Neuronal stem cell (in vitro differentiated cells): ENCODE measurements at regions not wholly inside any gene's neighbourhood (a gene's known extent, or its start where the extent isn't known, plus 50 kb on each side); places are given as distances from the start of the nearest gene placed in this dataset.

Experiments used
- DNase-seq: peaks from one replicate; pipeline ENCODE4 v3.0.0-alpha.2; 2013; ENCODE audit warnings: low spot score
- H2AFZ ChIP-seq: one replicate; pipeline ENCODE4 v1.6.1; 2013; ENCODE audit warnings: mild to moderate bottlenecking, low read length, inconsistent platforms
- H2AK5ac ChIP-seq: 2 replicates; pipeline ENCODE4 v1.6.1; 2013; ENCODE audit warnings: low read depth, mild to moderate bottlenecking, inconsistent platforms, low read length, moderate library complexity, mixed read lengths
- H2BK120ac ChIP-seq: 2 replicates; pipeline ENCODE4 v1.6.1; 2013; ENCODE audit warnings: low read depth, mild to moderate bottlenecking, inconsistent platforms, low read length, moderate library complexity, mixed read lengths
- H2BK12ac ChIP-seq: one replicate; pipeline ENCODE4 v1.6.1; 2013; ENCODE audit warnings: low read length, inconsistent platforms
- H2BK15ac ChIP-seq: 2 replicates; pipeline ENCODE4 v1.6.1; 2013; ENCODE audit warnings: mild to moderate bottlenecking, low read length, inconsistent platforms, mixed read lengths
- H2BK5ac ChIP-seq: one replicate; pipeline ENCODE4 v1.6.1; 2013; ENCODE audit warnings: inconsistent platforms, mild to moderate bottlenecking, low read length, moderate library complexity
- H3K14ac ChIP-seq: one replicate; pipeline ENCODE4 v1.6.1; 2013; ENCODE audit warnings: low read length, inconsistent platforms
- H3K18ac ChIP-seq: 2 replicates; pipeline ENCODE4 v1.6.1; 2013; ENCODE audit warnings: low read length, inconsistent platforms
- H3K23ac ChIP-seq: 2 replicates; pipeline ENCODE4 v1.6.1; 2013; ENCODE audit warnings: low read depth, mild to moderate bottlenecking, mixed read lengths, low read length, inconsistent platforms; ENCODE audit not compliant: poor library complexity
- H3K27ac ChIP-seq: replicated peaks from 3 replicates; pipeline ENCODE4 v1.5.1; 2013; ENCODE audit warnings: low read length, inconsistent platforms
- H3K27me3 ChIP-seq, 3 experiments: 2 replicates each; pipeline ENCODE4 v1.6.1; 2013; ENCODE audit warnings: low read length in 3 of 3, mild to moderate bottlenecking in 2 of 3, inconsistent platforms in 1 of 3, low read depth in 1 of 3, mixed read lengths in 1 of 3, moderate library complexity in 1 of 3; ENCODE audit not compliant: control insufficient read depth in 3 of 3, insufficient read depth in 3 of 3
- H3K36me3 ChIP-seq, 2 donors: replicated peaks in 1 of 2; 2 replicates each; pipeline ENCODE4 v1.6.1; 2013; ENCODE audit warnings: low read length in 2 of 2; ENCODE audit not compliant: control insufficient read depth in 2 of 2, insufficient read depth in 2 of 2
- H3K4ac ChIP-seq: 2 replicates; pipeline ENCODE4 v1.6.1; 2013; ENCODE audit warnings: inconsistent platforms, mild to moderate bottlenecking, low read length, moderate library complexity
- H3K4me1 ChIP-seq, 2 donors: 1 replicate in 1 of 2; 2 replicates in 1 of 2; pipeline ENCODE4 v1.6.1; 2013; ENCODE audit warnings: low read length in 2 of 2, low read depth in 1 of 2; ENCODE audit not compliant: control insufficient read depth in 2 of 2, insufficient read depth in 1 of 2
- H3K4me2 ChIP-seq: one replicate; pipeline ENCODE4 v1.6.1; 2013; ENCODE audit warnings: mild to moderate bottlenecking, low read length, inconsistent platforms; ENCODE audit not compliant: insufficient read depth, poor library complexity, severe bottlenecking
- H3K4me3 ChIP-seq, 2 donors: 2 replicates each; pipeline ENCODE4 v1.5.1; 2013; ENCODE audit warnings: low read length in 2 of 2, mild to moderate bottlenecking in 2 of 2, inconsistent platforms in 1 of 2, moderate library complexity in 1 of 2
- H3K79me1 ChIP-seq: one replicate; pipeline ENCODE4 v1.6.1; 2013; ENCODE audit warnings: low read depth, mild to moderate bottlenecking, inconsistent platforms, low read length, moderate library complexity
- H3K9ac ChIP-seq: one replicate; pipeline ENCODE4 v1.6.1; 2013; ENCODE audit warnings: mild to moderate bottlenecking, low read depth, low read length, inconsistent platforms; ENCODE audit not compliant: poor library complexity
- H3K9me3 ChIP-seq, 2 donors: replicated peaks in 1 of 2; 2 replicates each; pipeline versions ENCODE3 to v1.6.1; 2013; ENCODE audit warnings: low read length in 2 of 2, mild to moderate bottlenecking in 2 of 2, inconsistent platforms in 1 of 2, low read depth in 1 of 2, mixed read lengths in 1 of 2, moderate library complexity in 1 of 2; ENCODE audit not compliant: control insufficient read depth in 2 of 2, insufficient read depth in 1 of 2
- H4K8ac ChIP-seq: one replicate; pipeline ENCODE4 v1.6.1; 2013; ENCODE audit warnings: low read depth, mild to moderate bottlenecking, inconsistent platforms, low read length, moderate library complexity
- H4K91ac ChIP-seq: one replicate; pipeline ENCODE4 v1.6.1; 2013; ENCODE audit warnings: low read length, low read depth, mild to moderate bottlenecking, inconsistent platforms; ENCODE audit not compliant: poor library complexity
- WGBS, 2 donors: extraction: QIAGEN DNeasy Blood & Tissue Kit; methylation state at CpG; one replicate each; pipeline ENCODE4 v1.1.7; 2013; ENCODE audit warnings: missing lambda C conversion rate in 2 of 2, mixed read lengths in 1 of 2; ENCODE audit not compliant: insufficient read length in 2 of 2, insufficient replicate concordance in 1 of 2; ENCODE audit errors: extremely low coverage in 2 of 2; 5-methylcytosine and 5-hydroxymethylcytosine counted together

DNA sequence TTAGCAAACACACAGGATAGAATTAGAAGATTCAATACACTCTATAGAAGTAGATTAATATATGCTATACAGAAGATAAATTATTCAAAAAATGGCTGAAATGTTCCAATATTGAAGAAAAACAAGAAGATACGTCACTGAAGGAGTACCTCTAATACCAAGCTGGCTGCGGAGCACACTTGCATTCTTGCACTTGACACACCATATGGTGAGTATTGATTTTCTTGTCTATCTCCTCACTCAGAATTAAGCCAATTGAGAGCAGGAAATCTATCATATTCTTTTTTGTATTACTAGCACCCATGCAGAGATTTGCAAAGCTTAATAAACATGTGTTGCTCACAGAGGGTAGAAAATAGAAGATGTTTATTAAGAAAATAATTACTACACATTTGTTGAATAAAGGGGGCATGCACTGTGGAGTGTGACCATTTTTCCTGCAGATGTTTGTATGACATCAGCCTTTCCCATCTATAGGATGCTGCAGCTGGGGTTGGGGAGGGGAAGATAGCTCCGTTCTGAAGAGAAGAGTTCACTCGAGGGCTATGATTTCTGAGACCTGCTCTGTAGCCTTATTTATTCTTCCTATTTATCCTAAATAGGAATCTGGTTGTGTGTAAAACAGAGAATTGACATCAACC is 318.1 kb downstream of the HHIPL2 start:
- Histone ChIP-seq H3K27me3 (no peaks in the 10 kb centered on the region), H3K14ac (no peak overlapping the region), H4K91ac (no peak overlapping the region), H3K23ac (no peak overlapping the region), H4K8ac (no peak overlapping the region), H3K9me3 (no peaks in the 10 kb centered on the region), H3K18ac (no peak overlapping the region), H3K4ac (no peak overlapping the region), H2AFZ (no peak overlapping the region), H3K27ac (no peak overlapping the region), H3K79me1 (no peaks in the 10 kb centered on the region), H2BK120ac (no peak overlapping the region), H3K9ac (no peak overlapping the region), H3K4me3 (no peak overlapping the region), H2BK15ac (no peak overlapping the region), H2BK5ac (no peak overlapping the region), H3K4me2 (no peak overlapping the region), H2BK12ac (no peak overlapping the region), H3K4me1 (no peaks in the 10 kb centered on the region), H3K36me3 (no peaks in the 10 kb centered on the region), H2AK5ac (no peak overlapping the region)
- WGBS, 2 donors: no CpG with 5 or more reads among the region's 4 CpGs
- DNase-seq: no peak

DNA sequence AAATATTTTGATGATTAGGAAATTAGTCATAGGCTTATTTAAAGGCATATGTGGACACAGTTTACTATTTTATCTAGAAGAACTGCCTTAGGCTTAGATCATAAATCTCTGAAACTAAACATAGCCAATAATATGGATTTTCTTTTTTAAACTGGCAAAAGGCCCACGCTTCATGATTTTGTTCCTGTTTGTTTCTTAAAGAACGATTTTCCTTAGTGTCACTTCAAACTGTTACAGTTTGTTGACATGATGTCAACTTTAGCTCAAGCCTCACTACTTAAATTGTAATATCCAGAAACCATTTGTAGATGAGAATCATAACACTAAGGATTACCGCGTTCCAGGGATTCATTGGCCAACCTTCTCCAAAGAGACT is 322.6 kb downstream of the HHIPL2 start:
- Histone ChIP-seq H4K8ac (no peak overlapping the region), H3K9me3 (no peaks in the 10 kb centered on the region), H3K14ac (no peak overlapping the region), H2AK5ac (no peak overlapping the region), H3K4me3 (no peak overlapping the region), H4K91ac (no peak overlapping the region), H2BK120ac (no peak overlapping the region), H3K27ac (no peak overlapping the region), H2AFZ (no peak overlapping the region), H3K4me2 (no peak overlapping the region), H3K18ac (no peak overlapping the region), H2BK15ac (no peak overlapping the region), H2BK5ac (no peak overlapping the region), H2BK12ac (no peak overlapping the region), H3K27me3 (no peaks in the 10 kb centered on the region), H3K4me1 (no peaks in the 10 kb centered on the region), H3K4ac (no peak overlapping the region), H3K79me1 (no peaks in the 10 kb centered on the region), H3K23ac (no peak overlapping the region), H3K36me3 (no peaks in the 10 kb centered on the region), H3K9ac (no peak overlapping the region)
- DNase-seq: no peak
- no CpG with 5 or more reads among the region's 4 CpGs for WGBS, 2 donors

DNA sequence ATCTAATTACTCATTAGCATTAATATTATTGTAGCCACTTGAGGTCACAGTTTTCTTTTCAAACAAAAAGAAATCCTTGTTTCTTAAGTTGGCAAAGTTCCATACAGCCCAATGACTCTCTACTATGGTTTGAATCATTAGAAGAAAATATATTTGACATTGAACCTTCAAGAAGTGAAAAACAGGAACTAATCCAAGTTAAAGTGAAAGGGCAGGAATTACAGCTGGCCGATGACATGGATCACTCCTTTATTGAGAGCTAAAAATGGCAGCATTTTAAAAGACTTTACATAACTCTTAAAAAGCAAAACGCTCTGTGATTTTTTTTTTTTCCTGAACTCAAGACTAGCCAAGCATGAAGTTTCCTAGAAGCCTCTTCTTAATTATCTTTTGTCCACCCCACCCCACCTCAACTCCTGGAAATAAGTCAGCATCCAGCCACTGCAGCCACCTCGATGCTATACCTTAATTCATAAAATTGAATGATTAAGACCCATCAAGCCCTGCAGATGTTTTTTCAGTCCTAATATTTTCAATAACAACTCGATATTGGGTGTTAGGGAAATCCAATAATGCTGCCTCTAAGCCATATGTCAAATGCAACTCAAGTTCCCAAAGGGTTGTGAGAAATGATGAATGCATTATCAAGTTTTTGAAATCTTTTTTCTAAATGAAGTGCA is 323.1 kb downstream of the HHIPL2 start:
- Histone ChIP-seq H3K4ac (no peak overlapping the region), H2BK120ac (no peak overlapping the region), H3K9me3 (no peaks in the 10 kb centered on the region), H3K4me2 (no peak overlapping the region), H3K79me1 (no peaks in the 10 kb centered on the region), H2BK12ac (no peak overlapping the region), H3K9ac (no peak overlapping the region), H3K18ac (no peak overlapping the region), H2BK5ac (no peak overlapping the region), H2BK15ac (no peak overlapping the region), H3K27me3 (no peaks in the 10 kb centered on the region), H2AK5ac (no peak overlapping the region), H3K36me3 (no peaks in the 10 kb centered on the region), H3K4me3 (no peak overlapping the region), H3K27ac (no peak overlapping the region), H3K14ac (no peak overlapping the region), H2AFZ (no peak overlapping the region), H3K4me1 (no peaks in the 10 kb centered on the region), H4K91ac (no peak overlapping the region), H4K8ac (no peak overlapping the region), H3K23ac (no peak overlapping the region)
- no peak for DNase-seq
- WGBS, 2 donors: no CpG with 5 or more reads among the region's 4 CpGs

DNA sequence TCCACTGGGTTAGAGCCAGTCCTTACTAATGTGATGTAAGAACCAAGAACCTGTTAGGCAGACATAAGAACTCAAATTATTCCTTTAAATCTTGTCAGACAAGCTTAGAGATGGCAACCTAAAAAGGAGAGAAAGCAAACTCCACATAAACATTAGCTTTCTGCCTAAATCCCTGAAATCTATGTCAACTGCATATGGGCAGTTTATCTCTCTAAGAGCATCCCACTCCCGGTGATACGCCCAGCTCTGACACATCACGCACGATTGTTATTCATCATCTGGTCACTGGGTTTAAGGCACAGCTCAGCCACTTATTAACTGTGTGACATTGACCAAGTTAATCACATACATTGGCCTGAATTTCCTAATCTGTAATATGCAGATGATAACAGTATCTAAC is 323.7 kb downstream of the HHIPL2 start:
- Histone ChIP-seq H3K79me1 (no peaks in the 10 kb centered on the region), H4K91ac (no peak overlapping the region), H3K4me1 (no peaks in the 10 kb centered on the region), H3K9ac (no peak overlapping the region), H2BK5ac (no peak overlapping the region), H3K18ac (no peak overlapping the region), H2BK12ac (no peak overlapping the region), H3K4me3 (no peak overlapping the region), H2AFZ (no peak overlapping the region), H3K14ac (no peak overlapping the region), H2BK120ac (no peak overlapping the region), H3K23ac (no peak overlapping the region), H2BK15ac (no peak overlapping the region), H3K4ac (no peak overlapping the region), H2AK5ac (no peak overlapping the region), H3K4me2 (no peak overlapping the region), H4K8ac (no peak overlapping the region), H3K9me3 (no peaks in the 10 kb centered on the region), H3K27ac (no peak overlapping the region), H3K27me3 (no peaks in the 10 kb centered on the region), H3K36me3 (no peaks in the 10 kb centered on the region)
- DNase-seq: no peak
- no CpG with 5 or more reads among the region's 4 CpGs for WGBS, 2 donors
